Activated T-helper 17 cell treated with anti-CD3 and anti-CD28 coated beads, Interleukin-2, amount 50 U/mL, for 72 hours (primary cell): ENCODE measurements at regions not wholly inside any gene's neighbourhood (a gene's known extent, or its start where the extent isn't known, plus 50 kb on each side); places are given as distances from the start of the nearest gene placed in this dataset.
A peak's percentile ranks its signal among the peaks of the same experiment; 100 is the strongest.

Experiments
- ATAC-seq: fragments of 150-1000 bp; cut with Tn5 transposase; replicated peaks from 2 replicates; pipeline ENCODE4 v1.10.0; 2021; ENCODE audit warnings: mild to moderate bottlenecking, moderate library complexity
- H3K27ac Mint-ChIP-seq: one replicate; pipeline ENCODE4 v1.8.0; 2022; ENCODE audit warnings: mixed read lengths
- H3K27me3 Mint-ChIP-seq: one replicate; pipeline ENCODE4 v1.8.0; 2022; ENCODE audit warnings: mixed read lengths
- H3K36me3 Mint-ChIP-seq: one replicate; pipeline ENCODE4 v1.8.0; 2022; ENCODE audit warnings: low read depth, mild to moderate bottlenecking, mixed read lengths
- H3K4me1 Mint-ChIP-seq: one replicate; pipeline ENCODE4 v1.8.0; 2022; ENCODE audit warnings: mixed read lengths
- H3K4me3 Mint-ChIP-seq: one replicate; pipeline ENCODE4 v1.8.0; 2022; ENCODE audit warnings: mild to moderate bottlenecking, mixed read lengths
- H3K9me3 Mint-ChIP-seq: one replicate; pipeline ENCODE4 v1.8.0; 2022; ENCODE audit warnings: mixed read lengths

DNA sequence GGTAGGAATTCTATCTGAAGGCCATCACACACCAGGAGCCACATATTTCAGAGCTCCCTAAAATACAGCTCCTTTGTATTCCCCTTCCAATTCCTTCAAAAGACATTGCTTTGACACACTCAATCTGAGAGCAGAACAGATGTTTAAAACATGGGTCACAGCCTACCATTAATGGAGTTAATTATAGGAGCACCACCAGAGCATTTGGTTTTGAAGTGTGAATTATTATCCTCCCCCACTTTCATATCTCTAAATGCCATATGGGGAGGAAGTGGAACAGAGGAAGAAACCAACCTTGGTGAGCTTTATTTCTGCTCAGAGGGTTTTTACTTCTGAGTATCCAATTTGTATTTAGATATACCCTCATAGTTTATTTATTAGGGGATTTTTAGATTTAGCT, 50.7 kb upstream of the TNFRSF21 start:
- no peak overlapping the region for H3K27ac Mint-ChIP-seq
- no peaks in the 10 kb centered on the region for H3K36me3 Mint-ChIP-seq

DNA sequence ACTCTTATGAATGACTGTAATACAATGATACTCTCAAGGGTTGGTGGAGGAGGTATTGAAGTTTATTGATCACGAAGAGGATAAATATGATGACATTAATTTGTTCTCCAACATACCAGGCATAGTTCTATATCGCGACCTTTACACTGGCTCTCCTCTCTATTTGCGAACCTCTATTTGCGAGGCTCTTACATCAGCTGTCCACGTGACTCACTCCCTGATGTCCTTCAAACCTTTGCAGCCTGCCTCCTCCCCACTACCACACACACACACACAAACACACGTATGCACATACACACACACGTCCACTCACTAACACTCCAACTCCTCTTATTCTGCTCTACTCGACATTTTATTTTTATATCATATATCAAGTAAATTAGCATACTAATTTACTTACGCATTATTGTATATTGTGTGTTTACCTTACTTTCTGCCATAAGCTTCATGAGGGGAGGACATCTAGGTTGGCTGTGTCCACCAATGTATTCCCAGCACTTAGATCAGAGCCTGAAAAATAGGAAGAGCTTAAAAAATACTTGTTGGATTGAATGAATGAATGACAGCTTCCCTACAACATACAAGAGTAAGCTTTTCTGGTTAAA, 53.3 kb upstream of the TNFRSF21 start:
- no peak for ATAC-seq
- Mint-ChIP-seq H3K4me3 (no peak overlapping the region), H3K9me3 (no peaks in the 10 kb centered on the region), H3K27ac (no peak overlapping the region), H3K36me3 (no peaks in the 10 kb centered on the region), H3K4me1 (no peaks in the 10 kb centered on the region), H3K27me3 (peaks cover 17% of the 10 kb centered on the region)

More for the DNA sequence above, 50.7 kb upstream of the TNFRSF21 start:
- no peak for ATAC-seq
- H3K4me1 Mint-ChIP-seq, result no peaks in the 10 kb centered on the region
- no peaks in the 10 kb centered on the region for H3K9me3 Mint-ChIP-seq
- peaks cover 24% of the 10 kb centered on the region for H3K27me3 Mint-ChIP-seq
- no peak overlapping the region for H3K4me3 Mint-ChIP-seq

- no peak for ATAC-seq
- Mint-ChIP-seq H3K27me3 (peaks cover 13% of the 10 kb centered on the region), H3K4me1 (no peaks in the 10 kb centered on the region), H3K27ac (no peak overlapping the region), H3K36me3 (no peaks in the 10 kb centered on the region), H3K9me3 (no peaks in the 10 kb centered on the region), H3K4me3 (no peak overlapping the region)
These were observed 54.0 kb upstream of the TNFRSF21 start for GRCh38 chr6:47363736-47364135.

DNA sequence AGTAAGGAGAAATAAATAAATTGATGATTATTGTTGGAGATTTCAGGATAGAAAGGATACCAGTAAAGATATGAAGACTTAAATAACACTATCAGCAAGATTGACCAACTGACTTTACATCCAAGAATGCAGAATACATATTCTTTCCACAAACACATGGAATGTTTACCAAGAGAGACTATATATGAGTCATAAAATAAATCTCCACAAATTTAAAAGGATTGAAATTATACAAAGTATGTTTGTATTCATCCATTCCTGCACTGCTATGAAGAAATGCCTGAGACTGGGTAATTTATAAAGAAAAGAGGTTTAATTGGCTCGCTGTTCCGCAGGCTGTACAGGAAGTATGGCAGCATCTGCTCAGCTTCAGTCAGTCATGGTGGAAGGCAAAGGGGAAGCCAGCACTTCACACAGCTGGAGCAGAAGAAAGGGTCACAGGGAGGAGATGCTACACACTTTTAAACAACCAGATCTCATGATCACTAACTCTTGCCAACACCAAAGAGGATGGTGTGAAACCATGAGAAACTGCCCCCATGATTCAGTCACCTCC, 56.7 kb upstream of the TNFRSF21 start:
- ATAC-seq, result no peak
- no peak overlapping the region for H3K4me3 Mint-ChIP-seq
- H3K4me1 Mint-ChIP-seq, result no peaks in the 10 kb centered on the region
- H3K27ac Mint-ChIP-seq, result no peak overlapping the region
- H3K9me3 Mint-ChIP-seq, result no peaks in the 10 kb centered on the region
- no peaks in the 10 kb centered on the region for H3K36me3 Mint-ChIP-seq
- peaks cover 7% of the 10 kb centered on the region for H3K27me3 Mint-ChIP-seq

- no peaks in the 10 kb centered on the region for H3K27me3 Mint-ChIP-seq
- H3K4me1 Mint-ChIP-seq, result no peaks in the 10 kb centered on the region
- no peaks in the 10 kb centered on the region for H3K9me3 Mint-ChIP-seq
- H3K4me3 Mint-ChIP-seq, result no peak overlapping the region
- no peaks in the 10 kb centered on the region for H3K36me3 Mint-ChIP-seq
- no peak overlapping the region for H3K27ac Mint-ChIP-seq
- no peak for ATAC-seq
These were observed 61.6 kb upstream of the TNFRSF21 start for GRCh38 chr6:47371139-47371869.

DNA sequence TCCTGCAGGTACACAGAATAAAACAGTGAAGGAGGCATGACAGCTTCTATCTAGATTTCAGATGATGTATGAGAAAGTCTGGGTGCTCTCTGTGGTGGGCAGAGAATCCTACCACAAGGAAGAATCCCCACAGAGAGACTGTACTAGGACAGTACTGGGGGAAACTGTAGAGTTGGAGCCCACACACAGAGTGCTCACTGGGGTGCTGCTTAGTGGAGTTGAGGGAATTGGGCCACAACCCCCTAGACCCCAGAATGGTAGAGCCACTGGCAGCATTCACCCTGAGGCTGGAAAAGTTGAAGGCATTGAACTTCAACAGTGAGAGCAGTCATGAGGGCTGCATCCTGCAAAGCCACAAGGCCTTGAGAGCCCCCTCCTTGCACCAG, 62.2 kb upstream of the TNFRSF21 start:
- Mint-ChIP-seq H3K4me3 (no peak overlapping the region), H3K27me3 (no peaks in the 10 kb centered on the region), H3K4me1 (no peaks in the 10 kb centered on the region), H3K36me3 (no peaks in the 10 kb centered on the region), H3K27ac (no peak overlapping the region), H3K9me3 (no peaks in the 10 kb centered on the region)
- no peak for ATAC-seq

- no peak for ATAC-seq
These were observed 62.6 kb upstream of the TNFRSF21 start for GRCh38 chr6:47372318-47372717.

DNA sequence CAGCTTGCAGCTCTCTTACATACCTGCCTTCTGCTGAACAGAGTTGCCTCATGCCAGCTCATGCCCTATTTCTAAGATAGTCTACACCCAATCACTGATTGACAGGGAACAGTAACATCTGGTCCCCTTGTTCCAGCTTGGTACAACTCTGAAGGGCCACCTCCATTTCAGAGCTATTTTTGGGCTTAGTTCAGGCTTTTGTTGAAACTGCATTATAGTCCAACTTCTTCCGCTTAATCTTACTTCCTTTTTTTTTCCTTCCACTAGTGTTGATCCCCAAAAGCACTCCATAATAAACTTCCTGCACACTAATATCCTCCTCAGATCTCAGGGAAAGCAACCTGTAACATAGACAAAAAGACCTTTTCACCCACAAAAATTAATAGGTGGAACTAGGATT, 65.7 kb upstream of the TNFRSF21 start:
- Mint-ChIP-seq H3K9me3 (no peaks in the 10 kb centered on the region), H3K36me3 (no peaks in the 10 kb centered on the region), H3K27me3 (peaks cover 11% of the 10 kb centered on the region), H3K27ac (no peak overlapping the region), H3K4me3 (no peak overlapping the region), H3K4me1 (no peaks in the 10 kb centered on the region)
- no peak for ATAC-seq

More at GRCh38 chr6:47372318-47372717, 62.6 kb upstream of the TNFRSF21 start:
- no peaks in the 10 kb centered on the region for H3K27me3 Mint-ChIP-seq
- H3K27ac Mint-ChIP-seq, result no peak overlapping the region
- H3K4me3 Mint-ChIP-seq, result no peak overlapping the region
- no peaks in the 10 kb centered on the region for H3K36me3 Mint-ChIP-seq
- H3K4me1 Mint-ChIP-seq, result no peaks in the 10 kb centered on the region
- no peaks in the 10 kb centered on the region for H3K9me3 Mint-ChIP-seq

DNA sequence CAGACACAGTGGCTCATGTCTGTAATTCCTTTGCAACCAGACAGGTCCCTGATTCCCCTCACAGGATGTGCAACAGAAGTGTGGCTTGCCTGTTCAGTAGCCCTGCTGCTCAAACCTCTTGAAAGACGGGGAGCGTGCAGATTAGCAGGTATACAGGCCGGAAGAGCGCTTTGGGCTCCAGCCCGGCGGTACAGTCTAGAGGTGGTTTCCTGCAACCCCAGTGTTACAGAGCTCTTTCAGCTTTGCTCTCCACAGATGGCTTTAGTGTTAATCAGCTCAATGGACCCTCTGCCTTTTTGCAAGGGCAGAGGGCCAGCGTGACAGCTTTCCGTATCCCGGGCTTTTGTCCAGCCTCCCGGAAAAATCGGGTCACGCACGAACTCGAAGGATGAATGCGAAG, 67.2 kb upstream of the TNFRSF21 start:
- Mint-ChIP-seq H3K27me3 (peaks cover 12% of the 10 kb centered on the region), H3K4me1 (no peaks in the 10 kb centered on the region), H3K27ac (no peak overlapping the region), H3K4me3 (no peak overlapping the region), H3K9me3 (no peaks in the 10 kb centered on the region), H3K36me3 (no peaks in the 10 kb centered on the region)
- ATAC-seq, result peak; percentile 59

GRCh38 chr6:47377971-47378370, 68.3 kb upstream of the TNFRSF21 start:
- H3K36me3 Mint-ChIP-seq, result no peaks in the 10 kb centered on the region
- H3K9me3 Mint-ChIP-seq, result no peaks in the 10 kb centered on the region
- H3K4me3 Mint-ChIP-seq, result no peak overlapping the region
- no peak for ATAC-seq
- peaks cover 12% of the 10 kb centered on the region for H3K27me3 Mint-ChIP-seq
- H3K27ac Mint-ChIP-seq, result no peak overlapping the region
- H3K4me1 Mint-ChIP-seq, result no peaks in the 10 kb centered on the region

- Mint-ChIP-seq H3K27ac (no peak overlapping the region), H3K36me3 (no peaks in the 10 kb centered on the region), H3K4me3 (no peak overlapping the region), H3K9me3 (peaks cover 4% of the 10 kb centered on the region), H3K4me1 (no peaks in the 10 kb centered on the region), H3K27me3 (peaks cover 12% of the 10 kb centered on the region)
- no peak for ATAC-seq
These were observed 69.6 kb upstream of the TNFRSF21 start for GRCh38 chr6:47379328-47379727.

DNA sequence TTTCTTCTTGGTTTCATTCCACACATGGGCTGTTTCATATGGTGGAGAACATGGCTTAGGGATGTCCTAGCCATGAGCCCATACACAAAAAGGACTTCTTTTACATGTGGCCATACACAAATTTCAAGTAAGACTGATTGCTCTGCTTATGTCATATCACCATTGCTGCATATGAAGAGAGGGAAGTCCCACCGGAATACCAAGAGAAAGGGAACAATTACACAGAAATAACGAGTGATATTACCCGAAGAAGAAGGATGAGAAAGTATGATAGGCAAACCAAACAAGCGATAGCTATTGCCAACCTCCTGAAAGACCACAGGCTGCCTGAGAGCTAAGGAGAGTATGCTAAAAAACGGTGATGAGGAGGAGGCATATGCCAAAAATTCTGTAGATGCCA, 70.5 kb upstream of the TNFRSF21 start:
- no peak overlapping the region for H3K4me3 Mint-ChIP-seq
- H3K36me3 Mint-ChIP-seq, result no peaks in the 10 kb centered on the region
- peaks cover 4% of the 10 kb centered on the region for H3K9me3 Mint-ChIP-seq
- no peak for ATAC-seq
- peaks cover 12% of the 10 kb centered on the region for H3K27me3 Mint-ChIP-seq
- no peak overlapping the region for H3K27ac Mint-ChIP-seq
- H3K4me1 Mint-ChIP-seq, result no peaks in the 10 kb centered on the region

DNA sequence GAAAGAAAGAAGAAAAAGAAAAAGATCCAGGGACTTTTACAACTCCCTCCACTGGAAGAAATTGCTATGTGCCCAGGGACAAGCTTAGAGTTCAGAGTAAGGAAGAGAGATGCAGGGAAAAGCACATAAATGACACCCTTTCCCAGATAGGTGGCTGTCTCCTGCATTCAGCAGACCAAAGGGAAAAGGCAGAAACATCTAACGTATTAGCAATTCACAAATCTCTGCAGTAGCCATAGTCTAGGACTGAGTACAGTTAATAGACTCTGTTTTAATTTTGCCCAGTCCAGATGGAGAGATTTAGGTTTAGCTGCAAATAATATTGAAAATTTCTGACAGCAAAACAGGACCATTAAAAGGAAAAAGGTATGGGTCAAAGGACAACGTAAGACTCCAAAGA, 71.3 kb upstream of the TNFRSF21 start:
- H3K4me3 Mint-ChIP-seq, result no peak overlapping the region
- peaks cover 4% of the 10 kb centered on the region for H3K9me3 Mint-ChIP-seq
- no peaks in the 10 kb centered on the region for H3K4me1 Mint-ChIP-seq
- H3K27ac Mint-ChIP-seq, result no peak overlapping the region
- no peak for ATAC-seq
- H3K36me3 Mint-ChIP-seq, result no peaks in the 10 kb centered on the region
- peaks cover 15% of the 10 kb centered on the region for H3K27me3 Mint-ChIP-seq

- Mint-ChIP-seq H3K9me3 (peaks cover 8% of the 10 kb centered on the region), H3K36me3 (no peaks in the 10 kb centered on the region), H3K4me1 (no peaks in the 10 kb centered on the region), H3K27ac (no peak overlapping the region), H3K27me3 (peaks cover 13% of the 10 kb centered on the region), H3K4me3 (no peak overlapping the region)
- no peak for ATAC-seq
These were observed 73.7 kb upstream of the TNFRSF21 start for GRCh38 chr6:47383360-47383759.

DNA sequence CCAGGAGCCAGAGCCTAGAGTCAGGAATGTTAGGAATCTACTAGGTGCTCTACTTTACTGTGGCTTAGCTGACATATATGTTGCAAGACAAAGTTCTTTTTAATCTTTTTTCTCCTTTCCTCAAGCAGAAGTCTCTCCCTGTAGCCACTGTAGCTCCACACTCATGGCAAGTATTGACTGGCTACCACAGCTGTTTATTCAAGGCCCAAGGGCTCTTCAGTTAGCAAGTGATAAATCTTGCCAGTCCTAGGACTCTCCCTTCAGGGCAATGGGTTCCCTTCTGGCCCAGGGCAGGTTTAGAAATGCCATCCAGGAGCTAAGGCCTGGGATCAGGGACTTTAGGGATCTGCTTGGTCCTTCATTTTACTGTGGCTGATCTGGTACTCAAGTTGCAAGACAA, 82.0 kb upstream of the TNFRSF21 start:
- peaks cover 13% of the 10 kb centered on the region for H3K9me3 Mint-ChIP-seq
- H3K27me3 Mint-ChIP-seq, result peaks cover 9% of the 10 kb centered on the region
- H3K4me1 Mint-ChIP-seq, result no peaks in the 10 kb centered on the region
- no peak overlapping the region for H3K4me3 Mint-ChIP-seq
- no peaks in the 10 kb centered on the region for H3K36me3 Mint-ChIP-seq
- H3K27ac Mint-ChIP-seq, result no peak overlapping the region
- no peak for ATAC-seq
